GM19372 (cell line): ENCODE measurements at regions not wholly inside any gene's neighbourhood (a gene's known extent, or its start where the extent isn't known, plus 50 kb on each side); places are given as distances from the start of the nearest gene placed in this dataset.
"Not testable (repeated sequence)": the region's sequence is repeated elsewhere in the genome, so short reads cannot be mapped to it uniquely, and the experiment has no call there.

Experiments
- ATAC-seq: cut with Tn5 transposase; IDR thresholded peaks from one replicate; pipeline ENCODE4 v1.9.1; 2021; ENCODE audit warnings: mild to moderate bottlenecking, low read depth, moderate library complexity; ENCODE audit not compliant: unreplicated experiment

DNA sequence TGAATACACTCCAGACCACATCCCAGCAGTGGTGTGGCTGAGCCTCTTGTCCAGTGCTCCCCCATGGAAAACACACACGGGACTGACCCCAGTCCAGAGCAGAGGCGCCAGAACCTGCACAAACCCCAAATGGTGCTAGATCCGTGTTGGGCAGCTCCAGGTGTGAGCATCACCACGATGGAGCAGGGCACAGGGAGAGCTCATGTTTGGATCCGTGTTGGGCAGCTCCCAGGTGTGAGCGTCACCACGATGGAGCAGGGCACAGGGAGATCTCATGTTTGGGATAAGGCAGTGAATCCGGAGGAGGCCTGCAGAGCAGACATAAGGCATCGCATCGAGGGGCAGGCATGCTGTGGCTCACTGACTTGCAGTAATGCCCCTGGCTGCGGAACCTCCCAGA is 460.0 kb upstream of the MYT1L start:
- ATAC-seq, result no peak

- ATAC-seq, result no peak
Observed at GRCh38 chr2:2788076-2788475, 457.0 kb upstream of the MYT1L start.

DNA sequence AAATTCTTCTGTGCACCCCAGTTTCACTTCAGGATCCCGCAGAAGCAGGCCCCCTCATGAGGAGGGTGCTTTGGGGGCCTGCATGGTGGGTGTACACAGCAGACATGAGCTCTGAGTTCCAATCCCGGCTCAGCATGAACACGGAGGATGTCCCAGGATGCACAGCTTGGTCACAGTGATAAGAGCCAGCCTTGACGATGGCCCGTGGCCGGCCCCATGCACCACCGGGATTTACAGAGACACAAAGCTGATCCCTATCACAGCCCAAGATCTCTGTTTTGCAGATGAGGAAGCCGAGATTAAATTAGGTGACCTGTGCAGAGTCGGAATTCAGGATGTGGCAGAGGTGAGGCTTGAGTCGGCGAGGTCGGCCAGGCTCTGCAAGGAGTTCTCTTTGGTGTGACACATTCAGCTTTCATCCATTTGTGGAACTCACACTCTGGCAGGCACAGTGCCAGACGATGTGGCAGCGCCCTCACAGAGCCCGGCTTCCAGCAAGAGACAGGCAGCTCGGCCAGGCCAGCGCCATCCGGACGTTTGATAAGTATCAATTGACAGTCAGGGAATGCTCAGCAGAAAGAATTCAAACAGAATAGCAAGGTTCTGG is 456.3 kb upstream of the MYT1L start:
- no peak for ATAC-seq

DNA sequence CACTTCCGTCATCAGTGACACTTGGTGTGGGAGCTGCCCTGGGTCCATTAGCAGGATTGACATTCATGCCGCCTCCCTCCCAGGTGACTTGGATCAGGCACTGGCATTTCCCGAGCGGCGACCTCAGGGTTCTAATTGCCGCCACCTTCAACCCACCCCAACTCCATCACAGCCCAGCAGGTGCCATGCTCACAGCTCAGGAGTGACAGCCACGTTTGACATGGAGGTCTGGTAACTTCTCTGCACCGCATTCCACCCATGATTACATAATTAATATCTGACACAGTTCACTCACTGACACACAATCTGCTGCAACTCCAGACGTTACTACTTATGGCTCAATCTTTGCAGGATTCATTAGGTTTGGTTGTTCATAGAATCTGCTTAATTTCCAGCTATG is 450.9 kb upstream of the MYT1L start:
- no peak for ATAC-seq

DNA sequence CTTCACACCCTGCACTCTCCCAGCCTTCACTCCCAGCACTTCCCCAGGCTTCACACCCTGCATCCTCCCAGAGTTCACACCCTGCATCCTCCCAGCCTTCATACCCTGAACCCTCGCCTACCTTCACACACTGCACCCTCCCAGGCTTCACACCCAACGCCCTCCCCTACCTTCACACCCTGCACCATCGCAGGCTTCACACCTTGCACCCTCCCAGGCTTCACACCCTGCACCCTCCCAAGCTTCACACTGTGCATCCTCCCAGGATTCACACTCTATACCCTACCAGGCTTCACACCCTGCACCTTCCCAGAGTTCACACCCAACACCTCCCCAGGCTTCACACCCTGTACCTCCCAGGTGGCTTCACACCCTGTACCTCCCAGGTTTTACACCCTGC is 448.7 kb upstream of the MYT1L start:
- no peak for ATAC-seq

GRCh38 chr2:2777876-2778275 is 446.8 kb upstream of the MYT1L start:
- no peak for ATAC-seq

- ATAC-seq, result no peak
Observed at GRCh38 chr2:2777213-2777612, 446.1 kb upstream of the MYT1L start.

DNA sequence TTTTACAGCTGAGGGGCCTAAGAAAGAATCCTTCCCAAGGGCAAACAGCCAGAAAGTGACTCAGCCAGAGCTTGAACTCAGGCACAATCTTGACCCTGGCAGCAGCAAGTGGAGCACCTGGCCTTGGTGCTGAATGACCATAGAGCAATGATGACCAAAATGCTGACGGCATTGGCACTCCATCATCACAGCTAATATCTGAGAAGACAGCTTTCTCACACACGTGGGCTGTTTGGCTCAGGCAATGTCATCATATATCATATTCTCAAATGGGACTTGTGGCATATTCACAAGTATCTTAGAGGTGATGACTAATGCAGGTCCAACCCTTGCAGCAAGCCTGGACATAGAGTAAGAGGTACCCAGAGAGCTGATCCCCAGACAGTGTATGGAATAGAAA is 443.9 kb upstream of the MYT1L start:
- no peak for ATAC-seq

DNA sequence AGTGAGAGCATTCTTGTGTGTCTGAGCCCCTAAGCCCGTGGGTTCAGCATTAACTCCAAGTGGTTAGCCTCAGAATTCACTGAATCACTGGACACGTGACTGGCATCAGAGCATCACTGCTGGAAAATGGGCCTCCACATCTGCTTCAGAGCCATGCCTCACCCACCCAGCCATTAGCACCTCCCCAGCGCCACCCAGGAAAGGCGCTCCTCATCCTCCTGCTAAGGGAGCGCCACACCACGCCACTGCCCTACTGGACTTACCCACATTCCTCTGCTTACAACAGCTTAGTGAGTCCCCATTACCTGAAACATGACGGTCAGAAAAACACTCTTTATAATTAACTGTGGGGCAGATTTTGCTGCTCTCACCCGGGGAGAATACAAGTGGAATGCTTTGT is 442.6 kb upstream of the MYT1L start:
- no peak for ATAC-seq

- ATAC-seq, result not testable (repeated sequence)
Observed at GRCh38 chr2:2773080-2773479, 442.0 kb upstream of the MYT1L start.

DNA sequence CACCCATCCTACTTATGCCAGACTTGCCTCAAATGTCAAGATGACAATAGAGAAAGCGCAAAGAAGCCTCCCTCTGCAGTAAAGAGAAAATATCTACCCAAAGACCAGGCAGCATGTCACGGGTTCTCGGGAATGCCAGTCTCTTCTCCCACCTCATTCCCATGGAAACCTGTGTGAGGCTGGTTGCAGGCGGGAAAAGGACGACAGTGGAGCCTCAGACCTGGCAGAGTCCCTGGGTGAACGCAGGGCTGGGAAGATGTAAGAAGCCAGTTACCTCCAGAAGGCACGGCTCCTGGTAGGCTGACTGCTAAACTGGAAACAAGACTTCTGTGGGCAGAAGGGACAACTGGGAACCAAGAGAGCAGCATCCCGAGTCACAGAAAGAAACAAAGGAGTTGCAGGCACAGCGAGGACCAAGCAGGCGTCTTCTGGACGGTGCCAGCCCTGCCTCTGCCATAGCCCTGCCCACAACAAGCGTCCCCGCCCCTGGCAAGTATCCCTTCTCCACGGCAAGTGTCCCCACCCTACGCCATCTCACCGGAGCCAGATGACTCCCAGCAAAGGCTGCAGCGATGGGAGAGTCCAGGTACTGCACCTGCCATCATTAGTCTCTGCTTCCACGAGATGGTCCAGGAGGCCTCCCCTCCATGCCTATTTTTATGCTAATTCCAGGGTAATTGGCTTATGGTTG is 440.8 kb upstream of the MYT1L start:
- no peak for ATAC-seq

- no peak for ATAC-seq
Observed at GRCh38 chr2:2769481-2770431, 438.7 kb upstream of the MYT1L start.

GRCh38 chr2:2768476-2768875 is 437.4 kb upstream of the MYT1L start:
- no peak for ATAC-seq

- ATAC-seq, result no peak
Observed at GRCh38 chr2:2767837-2768236, 436.8 kb upstream of the MYT1L start.

DNA sequence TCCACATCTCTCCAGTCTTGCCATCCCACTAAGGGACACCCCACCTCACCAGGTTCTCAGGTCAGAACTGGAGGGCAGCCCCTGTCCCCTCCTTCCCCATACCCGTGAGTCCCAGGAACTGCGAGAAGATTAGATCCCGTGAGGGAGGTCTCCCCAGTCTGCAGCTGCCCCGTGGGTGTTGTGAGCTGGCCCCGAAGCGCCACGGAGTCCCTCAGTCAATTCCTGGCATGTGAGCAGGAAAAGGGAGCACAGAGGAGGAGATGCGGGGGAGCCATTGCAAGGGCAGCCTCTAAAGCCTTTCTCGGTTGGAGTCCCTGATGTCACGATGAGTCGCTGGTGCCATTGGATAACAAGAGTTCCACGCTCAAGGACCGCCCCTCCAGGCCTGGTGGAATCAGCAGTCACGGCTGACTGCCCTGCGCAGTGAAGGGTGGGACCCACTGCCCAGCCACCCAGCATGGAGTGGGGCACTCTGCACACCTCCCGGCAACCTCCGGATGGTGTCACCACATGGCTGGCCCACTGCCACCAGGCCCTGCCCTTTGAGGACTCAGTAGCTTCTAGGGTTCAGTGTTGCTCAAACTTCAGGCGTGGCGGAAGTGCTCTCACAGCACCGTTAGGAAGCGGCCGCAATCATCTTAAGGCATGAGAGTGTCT is 434.9 kb upstream of the MYT1L start:
- ATAC-seq, result no peak

DNA sequence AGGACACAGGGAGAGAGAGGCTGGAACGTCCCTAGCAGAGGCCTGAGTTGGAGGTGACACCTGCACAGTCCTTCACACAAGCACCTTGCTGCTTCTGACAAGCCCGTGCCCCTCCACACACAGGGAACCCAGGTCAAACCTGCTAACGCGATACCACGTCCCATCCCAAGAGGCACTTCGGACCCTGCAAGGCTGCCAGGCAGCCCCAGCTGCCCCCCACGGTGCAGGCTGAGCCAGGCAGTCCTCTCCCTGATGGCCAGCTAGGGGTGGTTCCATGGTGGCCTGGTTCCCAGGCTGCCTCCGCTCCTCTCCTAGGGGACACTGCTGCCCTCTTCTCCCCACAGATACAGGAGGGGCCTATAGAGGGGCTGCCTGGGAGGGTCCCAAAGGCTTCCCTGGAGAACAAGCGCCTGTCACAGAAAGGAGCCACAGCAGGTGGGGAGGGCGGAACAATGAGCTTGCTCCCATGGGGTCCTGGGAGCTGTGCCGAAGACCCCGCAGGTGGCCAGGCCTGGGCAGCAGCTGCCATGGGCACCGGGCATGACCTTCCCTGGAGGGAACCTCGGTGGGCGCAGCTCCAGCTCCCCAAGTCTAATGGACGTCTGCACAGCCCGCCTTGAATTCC is 434.2 kb upstream of the MYT1L start:
- ATAC-seq, result no peak

DNA sequence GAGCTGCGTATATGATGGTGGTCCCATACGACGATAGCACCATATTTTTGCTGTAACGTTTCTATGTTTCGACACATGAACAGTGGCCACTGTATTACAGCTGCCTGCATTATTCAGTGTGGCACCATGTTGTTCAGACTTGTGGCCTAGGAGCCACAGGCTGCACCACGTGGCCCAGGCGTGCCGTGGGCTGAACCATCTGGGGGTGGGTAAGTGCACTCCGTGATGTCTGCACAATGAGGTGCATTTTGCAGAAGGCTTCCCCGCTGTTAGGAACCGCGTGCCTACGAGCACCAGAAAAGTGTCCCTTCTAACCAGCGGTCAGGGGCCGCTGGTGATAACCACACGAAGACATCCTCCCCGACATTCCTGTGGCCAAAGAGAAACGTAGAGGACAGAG is 433.7 kb upstream of the MYT1L start:
- no peak for ATAC-seq

DNA sequence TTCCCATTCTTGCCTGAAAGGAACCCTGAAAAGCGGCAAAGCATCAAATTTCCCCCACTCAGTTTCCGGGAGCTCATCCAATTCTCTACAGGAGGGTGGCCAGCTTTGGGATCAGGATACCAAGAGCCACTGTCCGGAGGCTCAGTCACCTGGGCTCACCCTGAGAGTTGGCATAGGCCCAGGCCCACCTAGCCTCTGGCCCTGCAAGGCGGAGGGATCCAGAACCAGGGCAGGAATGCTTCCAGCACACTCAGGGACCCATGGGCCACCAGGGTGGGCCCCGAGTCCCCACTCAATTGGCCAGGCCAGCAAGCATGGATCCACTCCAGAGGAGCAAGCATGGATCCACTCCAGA is 432.9 kb upstream of the MYT1L start:
- ATAC-seq, result no peak

DNA sequence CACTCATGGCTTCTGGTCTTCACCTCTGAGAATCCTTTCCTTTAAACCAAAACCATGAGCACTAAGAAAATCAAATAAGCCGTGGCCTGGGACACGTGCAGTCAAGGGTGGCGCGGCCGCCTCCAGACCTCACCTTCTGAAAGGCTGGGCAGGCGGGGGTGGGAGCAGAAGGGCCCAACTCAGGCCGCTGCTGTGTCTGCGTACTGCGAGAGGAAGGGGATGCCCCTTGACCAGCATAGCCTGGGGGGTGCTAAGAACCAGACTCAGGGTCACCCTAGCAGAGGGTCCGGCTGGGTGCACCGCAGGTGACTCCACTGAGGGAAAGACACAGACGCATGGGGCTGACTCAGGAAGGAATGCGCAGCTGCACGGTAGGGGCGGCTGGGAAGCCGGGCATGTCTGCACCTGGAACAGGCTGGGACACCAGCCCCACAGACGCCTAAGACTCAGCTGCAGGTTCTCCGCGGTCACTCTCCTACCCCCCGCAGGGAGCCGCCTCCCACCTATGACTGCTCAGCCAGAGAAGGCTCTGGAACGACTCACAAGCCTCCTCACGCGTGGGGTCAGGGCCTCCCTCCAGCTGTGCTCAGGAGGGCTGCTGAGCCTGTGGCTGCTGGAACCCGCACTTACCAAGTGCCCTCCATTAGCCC is 432.4 kb upstream of the MYT1L start:
- ATAC-seq, result no peak

GRCh38 chr2:2762913-2763312 is 431.8 kb upstream of the MYT1L start:
- ATAC-seq, result no peak
